Esophagus squamous epithelium (tissue), 4 donors: ENCODE measurements at regions not wholly inside any gene's neighbourhood (a gene's known extent, or its start where the extent isn't known, plus 50 kb on each side); places are given as distances from the start of the nearest gene placed in this dataset.

Experiments
- POLR2A ChIP-seq, 4 donors: fragments of 450-650 bp; IDR thresholded peaks; one replicate each; pipeline ENCODE4 v1.6.1; 2017; ENCODE audit warnings: antibody characterized with exemption in 4 of 4, mild to moderate bottlenecking in 4 of 4, moderate library complexity in 3 of 4
- TF ChIP-seq, protein P1 (sequence below), 6 experiments: fragments of 450-650 bp in 4 of 6; fragments of 200-600 bp in 2 of 6; sonication (generic) in 2 of 6; IDR thresholded peaks; one replicate each; pipeline ENCODE4 v1.5.1; 2016 to 2019; ENCODE audit warnings: antibody characterized with exemption in 6 of 6, mild to moderate bottlenecking in 4 of 6, moderate library complexity in 4 of 6

GRCh38 chr19:28066161-28066560, 1146.8 kb downstream of the UQCRFS1 start:
- TF ChIP-seq, protein P1, sequence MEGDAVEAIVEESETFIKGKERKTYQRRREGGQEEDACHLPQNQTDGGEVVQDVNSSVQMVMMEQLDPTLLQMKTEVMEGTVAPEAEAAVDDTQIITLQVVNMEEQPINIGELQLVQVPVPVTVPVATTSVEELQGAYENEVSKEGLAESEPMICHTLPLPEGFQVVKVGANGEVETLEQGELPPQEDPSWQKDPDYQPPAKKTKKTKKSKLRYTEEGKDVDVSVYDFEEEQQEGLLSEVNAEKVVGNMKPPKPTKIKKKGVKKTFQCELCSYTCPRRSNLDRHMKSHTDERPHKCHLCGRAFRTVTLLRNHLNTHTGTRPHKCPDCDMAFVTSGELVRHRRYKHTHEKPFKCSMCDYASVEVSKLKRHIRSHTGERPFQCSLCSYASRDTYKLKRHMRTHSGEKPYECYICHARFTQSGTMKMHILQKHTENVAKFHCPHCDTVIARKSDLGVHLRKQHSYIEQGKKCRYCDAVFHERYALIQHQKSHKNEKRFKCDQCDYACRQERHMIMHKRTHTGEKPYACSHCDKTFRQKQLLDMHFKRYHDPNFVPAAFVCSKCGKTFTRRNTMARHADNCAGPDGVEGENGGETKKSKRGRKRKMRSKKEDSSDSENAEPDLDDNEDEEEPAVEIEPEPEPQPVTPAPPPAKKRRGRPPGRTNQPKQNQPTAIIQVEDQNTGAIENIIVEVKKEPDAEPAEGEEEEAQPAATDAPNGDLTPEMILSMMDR (IDR thresholded peaks at IDR 0.05), result no peak
- TF ChIP-seq POLR2A (IDR thresholded peaks at IDR 0.05), result no peak
